ENCODE measurements at regions not wholly inside any gene's neighbourhood (a gene's known extent, or its start where the extent isn't known, plus 50 kb on each side); places are given as distances from the start of the nearest gene placed in this dataset.

GRCh38 chr2:240326246-240326645 is 109.2 kb upstream of the GPC1 start:
- no TSS peak for BruUV-seq (replicated peaks)
- in situ Hi-C loops (cut with MboI; ENCODE audit: low sequenced_read_pairs): no loop called here

More at GRCh38 chr2:240326246-240326645, 109.2 kb upstream of the GPC1 start:
- no peak overlapping the region for H3K23ac ChIP-seq (ENCODE audit: low read depth, low read length)
- H3K14ac ChIP-seq (replicated peaks; ENCODE audit: low read depth, low read length): no peak overlapping the region
- H3K18ac ChIP-seq (ENCODE audit: low read depth, low read length): no peak overlapping the region
- no peaks in the 10 kb centered on the region for H3K36me3 ChIP-seq (ENCODE audit: control insufficient read depth, insufficient read depth, low read length)
- H4K20me1 ChIP-seq (ENCODE audit: insufficient read depth, low read length): no peaks in the 10 kb centered on the region; the same call in 1 of the 2 replicates
- 28% methylated on average over 2 of the region's 4 CpGs; no CpG with 5 or more reads in 1 of the 2 experiments for WGBS, 2 experiments (ENCODE audit: extremely low coverage in 2 of 2, insufficient read length in 1 of 2)
- peak; percentile 16 for DNase-seq
- no peak overlapping the region for H2BK5ac ChIP-seq (ENCODE audit: low read depth, low read length, poor library complexity, severe bottlenecking)
- dilution Hi-C loops (cut with HindIII; ENCODE audit: low sequenced_read_pairs, unreplicated experiment): no loop called here
- no peak overlapping the region for H2BK20ac ChIP-seq (ENCODE audit: low read depth, low read length)
- no peak overlapping the region for H3K4me3 ChIP-seq (ENCODE audit: insufficient read depth, low read depth, low read length)
- H3K4ac ChIP-seq (ENCODE audit: low read depth, low read length): no peak overlapping the region
- H3K9ac ChIP-seq (ENCODE audit: low read depth, low read length): no peak overlapping the region
- ChIA-PET CTCF (interaction anchor here (0.6 kb wide), 1 partner anchor 1352 kb away, joined by 6 read pairs; no protein-coding TSS in a partner anchor), POLR2A (ENCODE audit: unreplicated experiment) (no interaction called here)
- no peak overlapping the region for H3K4me2 ChIP-seq (ENCODE audit: low read depth, low read length)
- H3K79me1 ChIP-seq (ENCODE audit: low read depth in 1 of 2, low read length in 2 of 2): no peaks in the 10 kb centered on the region
- peaks cover under 1% of the 10 kb centered on the region for H3K9me1 ChIP-seq (ENCODE audit: insufficient read depth, low read length)
- H2AK9ac ChIP-seq (replicated peaks; ENCODE audit: low read depth, low read length, poor library complexity): no peak overlapping the region
- TF ChIP-seq BHLHE40 (IDR thresholded peaks at IDR 0.05; ENCODE audit: low read depth, low read length): no peak
- TF ChIP-seq RAD21 (IDR thresholded peaks at IDR 0.05; ENCODE audit: low read length): no peak
- TF ChIP-seq SMC3 (IDR thresholded peaks at IDR 0.05; ENCODE audit: low read depth, low read length): no peak
- no peak for TF ChIP-seq POLR2A (IDR thresholded peaks at IDR 0.05; ENCODE audit: low read depth, low read length)
- no peak for TF ChIP-seq MAFK (IDR thresholded peaks at IDR 0.05; ENCODE audit: low read depth, low read length)
- TF ChIP-seq CTCF (conservative IDR thresholded peaks at IDR 0.05; ENCODE audit: low read depth, low read length): no peak
- TF ChIP-seq FOS (IDR thresholded peaks at IDR 0.05; ENCODE audit: low read depth, low read length): no peak
- no peak for TF ChIP-seq USF2 (IDR thresholded peaks at IDR 0.05; ENCODE audit: low read depth, low read length)
- TF ChIP-seq RCOR1 (IDR thresholded peaks at IDR 0.05; ENCODE audit: insufficient replicate concordance, low read length): no peak
- no peak for TF ChIP-seq MXI1 (IDR thresholded peaks at IDR 0.05; ENCODE audit: borderline replicate concordance, low read depth, low read length)
- no peak overlapping the region for H3K56ac ChIP-seq (ENCODE audit: extremely low read depth, insufficient read depth, low read length)
- no peak overlapping the region for H2AK5ac ChIP-seq (ENCODE audit: low read depth, low read length)
- no peak overlapping the region for H2BK15ac ChIP-seq (ENCODE audit: low read depth, low read length)
- no peak overlapping the region for H4K91ac ChIP-seq (ENCODE audit: insufficient read depth, low read depth, low read length)
- no peak overlapping the region for H4K5ac ChIP-seq (ENCODE audit: low read depth, low read length)
- H3K4me1 ChIP-seq (ENCODE audit: control insufficient read depth, insufficient read depth, low read length): no peaks in the 10 kb centered on the region; the same call in 1 of the 2 replicates
- H3K9me3 ChIP-seq (ENCODE audit: control insufficient read depth, insufficient read depth, low read length): no peaks in the 10 kb centered on the region; the same call in 1 of the 2 replicates
- H4K8ac ChIP-seq (ENCODE audit: low read depth in 2 of 2, low read length in 2 of 2): no peak overlapping the region
- peaks cover 6% of the 10 kb centered on the region for H3K27me3 ChIP-seq (ENCODE audit: control insufficient read depth, insufficient read depth, low read length)
- no peak overlapping the region for H2AFZ ChIP-seq (replicated peaks; ENCODE audit: low read length, poor library complexity)
- H2BK120ac ChIP-seq (ENCODE audit: low read depth, low read length): no peak overlapping the region
- peak; percentile 44; the same call in 1 of the 2 replicates for ATAC-seq (ENCODE audit: low read depth)
- no peak overlapping the region for H3K27ac ChIP-seq (ENCODE audit: insufficient read depth, low read length)
- intact Hi-C loops (cut with micrococcal nuclease): no loop called here

Measured in IMR-90 (cell line).